ENCODE measurements at regions not wholly inside any gene's neighbourhood (a gene's known extent, or its start where the extent isn't known, plus 50 kb on each side); places are given as distances from the start of the nearest gene placed in this dataset.

DNA sequence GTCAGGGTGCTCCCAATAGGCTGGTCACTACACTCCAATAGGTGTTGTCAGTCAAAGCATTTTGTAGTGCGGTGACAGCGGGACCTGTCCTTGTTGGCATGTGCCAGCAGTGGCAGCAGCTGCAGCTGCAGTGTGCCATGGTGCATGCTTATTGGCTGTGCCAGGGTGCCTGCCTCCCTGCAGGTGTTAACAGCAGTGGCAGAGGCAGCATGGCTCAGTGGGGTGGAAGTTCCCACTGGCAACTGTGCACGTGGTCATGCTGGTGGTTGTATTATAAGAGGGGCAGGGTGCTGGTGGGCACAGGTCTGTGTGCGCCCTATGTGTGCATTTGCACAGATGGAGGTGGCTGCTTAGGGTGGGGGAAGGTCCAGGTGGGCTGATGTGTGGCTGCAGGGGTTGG, 133.7 kb upstream of the EDIL3 start:
- TF ChIP-seq, protein P1, sequence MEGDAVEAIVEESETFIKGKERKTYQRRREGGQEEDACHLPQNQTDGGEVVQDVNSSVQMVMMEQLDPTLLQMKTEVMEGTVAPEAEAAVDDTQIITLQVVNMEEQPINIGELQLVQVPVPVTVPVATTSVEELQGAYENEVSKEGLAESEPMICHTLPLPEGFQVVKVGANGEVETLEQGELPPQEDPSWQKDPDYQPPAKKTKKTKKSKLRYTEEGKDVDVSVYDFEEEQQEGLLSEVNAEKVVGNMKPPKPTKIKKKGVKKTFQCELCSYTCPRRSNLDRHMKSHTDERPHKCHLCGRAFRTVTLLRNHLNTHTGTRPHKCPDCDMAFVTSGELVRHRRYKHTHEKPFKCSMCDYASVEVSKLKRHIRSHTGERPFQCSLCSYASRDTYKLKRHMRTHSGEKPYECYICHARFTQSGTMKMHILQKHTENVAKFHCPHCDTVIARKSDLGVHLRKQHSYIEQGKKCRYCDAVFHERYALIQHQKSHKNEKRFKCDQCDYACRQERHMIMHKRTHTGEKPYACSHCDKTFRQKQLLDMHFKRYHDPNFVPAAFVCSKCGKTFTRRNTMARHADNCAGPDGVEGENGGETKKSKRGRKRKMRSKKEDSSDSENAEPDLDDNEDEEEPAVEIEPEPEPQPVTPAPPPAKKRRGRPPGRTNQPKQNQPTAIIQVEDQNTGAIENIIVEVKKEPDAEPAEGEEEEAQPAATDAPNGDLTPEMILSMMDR (IDR thresholded peaks at IDR 0.05; ENCODE audit: insufficient read depth, low read depth, low read length, missing control alignments), result no peak
- H3K4me3 ChIP-seq (ENCODE audit: low read length), result no peak overlapping the region
- DNase-seq (ENCODE audit: low read depth), result no peak

DNA sequence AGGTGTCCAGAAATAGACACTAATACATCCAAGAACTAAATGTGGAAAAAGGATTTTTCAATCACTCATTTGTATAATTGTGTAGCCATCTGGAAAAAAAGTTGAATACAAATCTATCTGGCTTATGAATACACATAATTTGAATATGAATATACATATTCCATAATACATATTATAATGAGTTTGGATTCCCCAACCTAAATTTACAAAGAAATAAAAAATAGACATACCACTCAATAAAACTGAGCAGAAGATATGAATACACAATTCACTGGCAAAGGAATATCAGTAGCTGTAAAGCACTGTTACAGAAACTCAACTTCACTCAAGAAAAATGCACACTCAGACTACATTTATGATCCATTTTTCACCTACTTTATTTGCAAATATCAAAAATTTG, 121.9 kb upstream of the EDIL3 start:
- H3K4me3 ChIP-seq (ENCODE audit: low read length), result no peak overlapping the region
- no peak for DNase-seq (ENCODE audit: low read depth)
- TF ChIP-seq, protein P1 (IDR thresholded peaks at IDR 0.05; ENCODE audit: insufficient read depth, low read depth, low read length, missing control alignments), result no peak

DNA sequence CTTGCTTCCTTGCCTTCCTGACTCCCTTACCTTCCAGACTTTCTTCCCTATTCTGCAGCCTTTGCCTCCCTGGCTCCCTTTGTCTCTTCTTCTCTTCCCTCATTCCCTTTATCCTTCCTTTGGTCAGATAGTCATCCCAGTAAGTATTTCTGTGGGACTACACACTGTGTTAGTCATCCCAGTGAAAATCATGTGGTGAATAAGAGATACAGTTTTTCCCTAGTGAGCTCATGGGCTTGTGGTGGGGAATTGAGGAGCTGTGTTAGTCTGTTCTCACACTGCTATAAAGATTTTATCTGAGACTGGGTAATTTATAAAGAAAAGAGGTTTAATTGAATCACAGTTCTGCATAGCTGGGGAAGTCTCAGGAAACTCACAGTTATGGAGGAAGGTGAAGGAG, 109.8 kb upstream of the EDIL3 start:
- TF ChIP-seq, protein P1 (IDR thresholded peaks at IDR 0.05; ENCODE audit: insufficient read depth, low read depth, low read length, missing control alignments), result no peak
- DNase-seq (ENCODE audit: low read depth), result peak; percentile 63
- no peak overlapping the region for H3K4me3 ChIP-seq (ENCODE audit: low read length)

DNA sequence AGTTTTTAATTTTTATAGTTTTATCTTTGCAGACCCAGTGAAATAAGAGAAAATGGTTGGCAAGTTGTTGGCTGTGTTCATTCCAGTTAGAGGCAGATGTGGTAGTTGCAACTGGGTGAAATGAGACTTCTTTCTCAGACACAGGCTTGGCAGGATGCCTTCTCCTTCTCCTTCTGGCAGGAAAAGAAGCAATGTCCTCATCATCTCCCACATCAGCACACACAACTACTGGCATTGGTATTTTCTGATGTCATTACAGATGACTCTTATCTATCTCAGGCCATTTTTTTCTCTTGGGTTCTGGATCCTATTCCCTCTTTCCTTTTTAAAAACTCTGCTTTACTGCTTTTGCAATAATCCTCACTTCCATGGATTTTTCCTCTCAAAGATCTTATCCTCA, 103.3 kb upstream of the EDIL3 start:
- DNase-seq (ENCODE audit: low read depth), result peak; percentile 19
- TF ChIP-seq, protein P1 (IDR thresholded peaks at IDR 0.05; ENCODE audit: insufficient read depth, low read depth, low read length, missing control alignments), result no peak
- H3K4me3 ChIP-seq (ENCODE audit: low read length), result no peak overlapping the region

DNA sequence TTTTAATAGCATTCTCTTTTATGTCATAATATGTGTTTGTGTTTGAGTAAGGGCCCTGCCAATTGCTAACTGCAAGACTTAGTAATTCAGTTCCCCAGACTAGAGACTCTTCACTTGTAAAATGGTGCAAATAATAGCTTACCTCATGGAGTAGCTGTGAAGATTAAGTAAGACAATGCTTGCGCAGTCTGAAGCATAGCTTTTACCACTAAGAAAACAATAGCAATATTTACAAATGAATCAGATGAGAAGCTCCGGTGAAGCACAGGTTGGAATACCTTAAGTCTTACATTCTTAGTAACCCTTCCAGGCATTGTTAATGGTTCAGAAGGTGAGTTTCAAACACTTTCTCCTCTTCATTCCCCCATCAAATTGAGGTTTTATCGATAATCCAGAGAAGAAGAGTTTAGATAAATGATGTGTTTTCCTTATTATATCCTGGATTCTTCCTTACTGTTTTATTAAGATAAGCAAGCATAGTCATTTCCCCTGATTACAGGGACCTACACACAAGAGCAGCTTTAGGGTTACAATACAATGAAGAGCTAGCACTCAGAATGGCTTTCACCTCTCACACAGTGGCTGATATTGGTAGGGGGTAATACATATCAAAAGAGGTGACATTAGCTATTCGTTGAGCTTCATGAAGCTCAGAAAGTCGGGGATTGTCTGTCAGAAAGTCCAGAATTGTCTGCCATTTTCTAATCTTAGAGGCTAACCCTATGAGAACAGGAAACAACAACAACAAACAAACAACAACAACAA, 96.4 kb upstream of the EDIL3 start:
- TF ChIP-seq, protein P1 (IDR thresholded peaks at IDR 0.05; ENCODE audit: insufficient read depth, low read depth, low read length, missing control alignments), result no peak
- H3K4me3 ChIP-seq (ENCODE audit: low read length), result no peak overlapping the region
- DNase-seq (ENCODE audit: low read depth), result peak; percentile 70

DNA sequence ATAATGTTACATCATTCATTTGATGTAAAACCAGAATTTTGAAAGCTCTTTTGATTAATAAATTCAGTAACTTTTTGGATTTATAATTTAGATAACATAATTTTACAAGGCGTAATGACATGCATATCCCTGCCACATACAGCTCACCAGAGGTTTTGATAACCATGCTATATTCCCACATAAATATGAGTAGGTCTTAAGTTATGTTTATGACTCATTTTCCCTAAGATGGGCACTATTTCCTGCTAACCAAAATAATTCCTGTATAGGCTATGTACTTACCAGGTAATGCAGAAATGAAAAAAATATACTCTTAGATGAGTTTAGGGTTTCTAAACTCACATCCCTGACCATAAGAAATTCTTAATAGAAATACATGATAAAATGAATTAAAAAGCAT, 93.9 kb upstream of the EDIL3 start:
- DNase-seq (ENCODE audit: low read depth), result peak; percentile 46
- TF ChIP-seq, protein P1 (IDR thresholded peaks at IDR 0.05; ENCODE audit: insufficient read depth, low read depth, low read length, missing control alignments), result no peak
- H3K4me3 ChIP-seq (ENCODE audit: low read length), result no peak overlapping the region

DNA sequence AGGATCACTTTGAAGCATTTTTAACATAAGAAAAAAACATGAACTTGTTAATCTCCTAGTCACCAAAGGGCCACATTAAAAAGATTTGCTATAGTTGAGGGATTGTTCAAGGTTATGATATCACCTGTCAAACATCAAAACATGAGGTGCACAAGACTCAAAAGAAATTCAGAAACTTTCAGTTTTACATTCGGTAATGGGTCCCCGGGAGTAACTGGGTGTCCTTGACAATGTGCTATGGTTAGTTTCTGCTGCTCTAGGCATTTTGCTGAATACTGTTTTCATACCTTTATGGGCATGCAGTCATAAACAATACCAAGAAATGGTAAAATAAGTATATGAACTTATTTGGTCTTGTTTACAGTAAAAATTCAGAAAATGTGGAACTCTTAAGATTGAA, 92.8 kb upstream of the EDIL3 start:
- no peak for DNase-seq (ENCODE audit: low read depth)
- TF ChIP-seq, protein P1 (IDR thresholded peaks at IDR 0.05; ENCODE audit: insufficient read depth, low read depth, low read length, missing control alignments), result no peak
- no peak overlapping the region for H3K4me3 ChIP-seq (ENCODE audit: low read length)
